C4-2B (cell line): ENCODE measurements at regions not wholly inside any gene's neighbourhood (a gene's known extent, or its start where the extent isn't known, plus 50 kb on each side); places are given as distances from the start of the nearest gene placed in this dataset.

ENCODE experiments used
- CTCF ChIP-seq: fragments of 450-650 bp; conservative IDR thresholded peaks from 2 replicates; pipeline ENCODE4 v1.5.1; 2017; ENCODE audit warnings: mild to moderate bottlenecking
- ZFX ChIP-seq: fragments of 450-650 bp; IDR thresholded peaks from 2 replicates; pipeline ENCODE4 v1.6.1; 2017

DNA sequence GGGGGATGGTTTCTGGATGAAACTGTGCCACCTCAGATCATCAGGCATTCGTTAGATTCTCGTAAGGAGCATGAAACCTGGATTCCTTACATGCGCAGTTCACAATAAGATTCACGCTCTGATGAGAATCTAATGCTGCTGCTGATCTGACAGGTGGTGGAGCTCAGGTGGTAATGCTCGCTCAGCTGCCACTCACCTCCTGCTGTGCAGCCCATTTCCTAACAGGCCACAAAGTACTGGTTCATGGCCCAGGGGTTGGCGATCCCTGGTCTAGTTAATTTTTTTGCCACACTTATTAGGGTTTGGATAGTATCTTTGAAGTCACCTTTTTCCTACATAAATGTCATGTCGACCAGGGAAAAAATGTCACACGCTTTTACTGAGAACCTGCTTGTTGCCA, 96.8 kb upstream of the MLIP start:
- TF ChIP-seq ZFX: no peak
- TF ChIP-seq CTCF: no peak
